ENCODE measurements at regions not wholly inside any gene's neighbourhood (a gene's known extent, or its start where the extent isn't known, plus 50 kb on each side); places are given as distances from the start of the nearest gene placed in this dataset.

GRCh38 chr19:23855676-23856075 is 59.0 kb upstream of the ZNF726 start:
- H3K23me2 ChIP-seq (ENCODE audit: insufficient read length, low read depth, low read length, poor library complexity, severe bottlenecking), result no peaks in the 10 kb centered on the region
- no peaks in the 10 kb centered on the region for H3K79me1 ChIP-seq (ENCODE audit: insufficient read depth, low read depth, low read length, poor library complexity, severe bottlenecking)
- no peak overlapping the region for H2AK5ac ChIP-seq (ENCODE audit: insufficient read length, low read length)
- no peak overlapping the region for H3K23ac ChIP-seq (ENCODE audit: insufficient read length, low read depth, low read length)
- no peak overlapping the region for H3K14ac ChIP-seq (ENCODE audit: insufficient read depth, low read length)
- H3K27ac Mint-ChIP-seq, result no peak overlapping the region
- no peak overlapping the region for H4K8ac ChIP-seq (replicated peaks; ENCODE audit: insufficient read length, low read depth, low read length)
- H3K4me1 Mint-ChIP-seq, result no peaks in the 10 kb centered on the region
- 0 out of 3 replicates have a peak, but pooled peaks have one; percentile 20 for TF ChIP-seq CTCF (conservative IDR thresholded peaks at IDR 0.05)
- H3K27ac ChIP-seq (ENCODE audit: insufficient read length, low read depth, low read length), result no peak overlapping the region
- H2AFZ ChIP-seq (ENCODE audit: low read length), result no peak overlapping the region
- H2BK120ac ChIP-seq (ENCODE audit: low read depth, low read length, poor library complexity, severe bottlenecking), result no peak overlapping the region
- H3K9me3 Mint-ChIP-seq, result peaks cover 80 to 88% of the 10 kb centered on the region in 2 experiments
- H4K5ac ChIP-seq (ENCODE audit: insufficient read length, low read depth, low read length), result no peak overlapping the region
- H3K79me2 ChIP-seq (ENCODE audit: insufficient read depth, low read length), result no peaks in the 10 kb centered on the region
- no peak overlapping the region for H2BK12ac ChIP-seq (ENCODE audit: insufficient read length, low read depth, low read length)
- no peak overlapping the region for H3K56ac ChIP-seq (ENCODE audit: insufficient read length, low read depth, low read length)
- no peaks in the 10 kb centered on the region for H4K20me1 ChIP-seq (ENCODE audit: control insufficient read depth, insufficient read depth, insufficient read length)
- H3K18ac ChIP-seq (ENCODE audit: insufficient read length, low read depth, low read length), result no peak overlapping the region
- peaks cover 9 to 25% (median 12%) of the 10 kb centered on the region in 3 experiments; a peak in 6 of 7 replicates for H3K36me3 Mint-ChIP-seq (ENCODE audit: insufficient read depth in 1 of 3, low read depth in 3 of 3)
- H3K4ac ChIP-seq (ENCODE audit: low read depth, low read length), result no peak overlapping the region
- H4K91ac ChIP-seq (ENCODE audit: insufficient read length, low read depth, low read length), result no peak overlapping the region
- no peak for DNase-seq
- H3K9me3 ChIP-seq (ENCODE audit: control insufficient read depth, low read depth, low read length), result peaks cover 21% of the 10 kb centered on the region
- no peak overlapping the region for H2BK15ac ChIP-seq (ENCODE audit: low read depth, low read length)
- H3K4me2 ChIP-seq (ENCODE audit: insufficient read depth, insufficient read length, low read length), result no peak overlapping the region
- no peak overlapping the region for H2BK20ac ChIP-seq (ENCODE audit: low read depth, low read length, poor library complexity, severe bottlenecking)
- no CpG with 5 or more reads among the region's 4 CpGs for WGBS (ENCODE audit: extremely low coverage, insufficient read length, low lambda C conversion rate)
- H3K4me3 Mint-ChIP-seq, result no peak overlapping the region
- no peaks in the 10 kb centered on the region for H3K4me1 ChIP-seq (ENCODE audit: insufficient read depth, low read length)
- no peaks in the 10 kb centered on the region for H3K27me3 ChIP-seq (ENCODE audit: insufficient read depth, low read length)
- H2BK5ac ChIP-seq (ENCODE audit: insufficient read length, low read length), result no peak overlapping the region
- H3T11ph ChIP-seq (ENCODE audit: low read length), result no peak overlapping the region
- no peaks in the 10 kb centered on the region; the same call in 1 of the 2 replicates for H3K27me3 Mint-ChIP-seq (ENCODE audit: low read depth)
- H3K9ac ChIP-seq (ENCODE audit: extremely low read depth, insufficient read length, low read length), result no peak overlapping the region

All from H9 (cell line).